Neural cell (in vitro differentiated cells): ENCODE measurements at regions not wholly inside any gene's neighbourhood (a gene's known extent, or its start where the extent isn't known, plus 50 kb on each side); places are given as distances from the start of the nearest gene placed in this dataset.
A peak's percentile ranks its signal among the peaks of the same experiment; 100 is the strongest.

Source experiments
- H2AFZ ChIP-seq: fragments of 200-600, 300-800 bp; sonication (generic), shearing (Covaris generic); 2 replicates; pipeline ENCODE4 v1.6.0; 2014; ENCODE audit warnings: low read depth, mild to moderate bottlenecking, antibody characterized with exemption, low read length, moderate library complexity
- H3F3A ChIP-seq: fragments of 200-600 bp; shearing (Covaris generic); 2 replicates; pipeline ENCODE4 v1.6.1; 2016; ENCODE audit warnings: mild to moderate bottlenecking, moderate library complexity, mixed read lengths, antibody characterized with exemption, low read length; ENCODE audit not compliant: insufficient read depth, poor library complexity, severe bottlenecking
- H3K27ac ChIP-seq: fragments of 200-600, 300-800 bp; sonication (generic), shearing (Covaris generic); 2 replicates; pipeline ENCODE4 v1.5.1; 2014; ENCODE audit warnings: mild to moderate bottlenecking, low read length, moderate library complexity
- H3K27me3 ChIP-seq: fragments of 300-800, 200-600 bp; sonication (generic), shearing (Covaris generic); 2 replicates; pipeline ENCODE4 v1.6.0; 2014; ENCODE audit warnings: mild to moderate bottlenecking, low read depth, low read length, moderate library complexity; ENCODE audit not compliant: insufficient read depth
- H3K36me3 ChIP-seq: fragments of 300-800, 200-600 bp; sonication (generic), shearing (Covaris generic); 2 replicates; pipeline ENCODE4 v1.5.1; 2014; ENCODE audit warnings: mild to moderate bottlenecking, antibody characterized with exemption, low read length, moderate library complexity; ENCODE audit not compliant: insufficient read depth
- H3K4me2 ChIP-seq: fragments of 300-800, 200-600 bp; sonication (generic), shearing (Covaris generic); 2 replicates; pipeline ENCODE4 v1.6.0; 2014; ENCODE audit warnings: mild to moderate bottlenecking, low read length
- H3K4me3 ChIP-seq: fragments of 300-800, 200-600 bp; sonication (generic), shearing (Covaris generic); 2 replicates; pipeline ENCODE4 v1.5.1; 2014; ENCODE audit warnings: mild to moderate bottlenecking, low read length, moderate library complexity
- H3K79me2 ChIP-seq: fragments of 200-600 bp; shearing (Covaris generic); replicated peaks from 2 replicates; pipeline ENCODE4 v1.6.0; 2014; ENCODE audit warnings: mild to moderate bottlenecking, low read length, moderate library complexity; ENCODE audit not compliant: insufficient read depth
- H3K9ac ChIP-seq: fragments of 300-800, 200-600 bp; sonication (generic), shearing (Covaris generic); 2 replicates; pipeline ENCODE4 v1.6.1; 2016; ENCODE audit warnings: mild to moderate bottlenecking, low read length, mixed read lengths
- H3K9me2 ChIP-seq: fragments of 200-600 bp; shearing (Covaris generic); 2 replicates; pipeline ENCODE4 v1.6.1; 2016; ENCODE audit warnings: mild to moderate bottlenecking, low read length, mixed read lengths; ENCODE audit not compliant: insufficient read depth
- H3K9me3 ChIP-seq: fragments of 200-600, 300-800 bp; sonication (generic), shearing (Covaris generic); 2 replicates; pipeline ENCODE4 v1.6.1; 2016; ENCODE audit warnings: mild to moderate bottlenecking, mixed run types, low read length, moderate library complexity, mixed read lengths
- H4K20me1 ChIP-seq: fragments of 200-600 bp; shearing (Covaris generic); 2 replicates; pipeline ENCODE4 v1.6.1; 2016; ENCODE audit warnings: mild to moderate bottlenecking, mixed run types; ENCODE audit not compliant: insufficient read depth
- CTCF ChIP-seq: fragments of 450-650 bp; IDR thresholded peaks from 2 replicates; pipeline ENCODE4 v1.5.1; 2014; ENCODE audit warnings: antibody characterized with exemption, mild to moderate bottlenecking, moderate library complexity; ENCODE audit not compliant: poor library complexity, severe bottlenecking
- EP300 ChIP-seq: fragments of 450-650 bp; conservative IDR thresholded peaks from 2 replicates; pipeline ENCODE4 v1.6.1; 2014; ENCODE audit warnings: antibody characterized with exemption, mild to moderate bottlenecking, moderate library complexity; ENCODE audit not compliant: poor library complexity, severe bottlenecking
- EZH2 ChIP-seq: fragments of 200-600, 300-800 bp; shearing (Covaris generic), sonication (generic); IDR thresholded peaks from 2 replicates; pipeline ENCODE4 v1.6.1; 2014; ENCODE audit warnings: antibody characterized with exemption, low read length, borderline replicate concordance, mild to moderate bottlenecking; ENCODE audit not compliant: insufficient read depth, poor library complexity, severe bottlenecking
- MXI1 ChIP-seq: fragments of 450-650 bp; conservative IDR thresholded peaks from 2 replicates; pipeline ENCODE4 v1.6.1; 2014; ENCODE audit warnings: antibody characterized with exemption, mild to moderate bottlenecking; ENCODE audit not compliant: poor library complexity, severe bottlenecking
- POLR2AphosphoS5 ChIP-seq: IDR thresholded peaks from 2 replicates; pipeline ENCODE4 v1.6.1; 2012
- RAD21 ChIP-seq: fragments of 450-650 bp; conservative IDR thresholded peaks from 2 replicates; pipeline ENCODE4 v1.6.1; 2014; ENCODE audit warnings: antibody characterized with exemption, mild to moderate bottlenecking, moderate library complexity
- REST ChIP-seq: IDR thresholded peaks from 2 replicates; pipeline ENCODE4 v1.6.1; 2012; ENCODE audit warnings: borderline replicate concordance
- SMC3 ChIP-seq: fragments of 450-650 bp; conservative IDR thresholded peaks from 2 replicates; pipeline ENCODE4 v1.6.1; 2014; ENCODE audit warnings: antibody characterized with exemption, mild to moderate bottlenecking, moderate library complexity; ENCODE audit not compliant: poor library complexity
- TAF1 ChIP-seq: IDR thresholded peaks from 2 replicates; pipeline ENCODE4 v1.6.1; 2012; ENCODE audit warnings: low read depth

- no peak for TF ChIP-seq MXI1
- TF ChIP-seq EP300, result no peak
- no peak for TF ChIP-seq SMC3
- no peak for TF ChIP-seq REST
- no peak for TF ChIP-seq CTCF
- no peak for TF ChIP-seq EZH2
- H3K27ac ChIP-seq, result peak overlapping the region; percentile 38
These were observed 116.2 kb downstream of the OLFM4 start for GRCh38 chr13:53144826-53145225.

GRCh38 chr13:53150568-53150967 is 122.0 kb downstream of the OLFM4 start:
- Histone ChIP-seq H4K20me1 (no peaks in the 10 kb centered on the region), H2AFZ (no peak overlapping the region), H3K9me3 (no peaks in the 10 kb centered on the region), H3K4me2 (no peak overlapping the region), H3F3A (no peaks in the 10 kb centered on the region), H3K36me3 (no peaks in the 10 kb centered on the region), H3K9me2 (no peaks in the 10 kb centered on the region), H3K27me3 (no peaks in the 10 kb centered on the region), H3K9ac (no peak overlapping the region), H3K4me3 (no peak overlapping the region), H3K27ac (no peak overlapping the region), H3K79me2 (no peaks in the 10 kb centered on the region)
- TF ChIP-seq CTCF (no peak), REST (no peak), TAF1 (no peak), SMC3 (no peak), EZH2 (no peak), EP300 (no peak), RAD21 (no peak), MXI1 (no peak), POLR2AphosphoS5 (no peak)

More at GRCh38 chr13:53144826-53145225, 116.2 kb downstream of the OLFM4 start:
- Histone ChIP-seq H3K9ac (peak overlapping the region; percentile 13), H3K27me3 (no peaks in the 10 kb centered on the region), H3K9me2 (no peaks in the 10 kb centered on the region), H3K9me3 (no peaks in the 10 kb centered on the region), H2AFZ (peak overlapping the region; percentile 28), H3F3A (no peaks in the 10 kb centered on the region), H3K4me2 (no peak overlapping the region), H3K79me2 (no peaks in the 10 kb centered on the region), H4K20me1 (no peaks in the 10 kb centered on the region), H3K36me3 (no peaks in the 10 kb centered on the region), H3K4me3 (no peak overlapping the region)
